ENCODE measurements at regions not wholly inside any gene's neighbourhood (a gene's known extent, or its start where the extent isn't known, plus 50 kb on each side); places are given as distances from the start of the nearest gene placed in this dataset.

- H3K9me3 ChIP-seq: no peaks in the 10 kb centered on the region
- no peak for DNase-seq (ENCODE audit: low spot score in 2 of 2)
- H3K4me3 ChIP-seq: no peak overlapping the region
- H3K36me3 ChIP-seq: no peaks in the 10 kb centered on the region
- no peaks in the 10 kb centered on the region for H3K27me3 ChIP-seq
- TF ChIP-seq POLR2A (IDR thresholded peaks at IDR 0.05): no peak
- 93% methylated on average over 2 of the region's 2 CpGs for WGBS
- H3K27ac ChIP-seq: no peak overlapping the region
- no peaks in the 10 kb centered on the region for H3K4me1 ChIP-seq
These were observed 901.3 kb upstream of the SEMA6A start for GRCh38 chr5:117475919-117476318.

- H3K4me1 ChIP-seq: no peaks in the 10 kb centered on the region
- no peaks in the 10 kb centered on the region for H3K27me3 ChIP-seq
- TF ChIP-seq, protein P1, sequence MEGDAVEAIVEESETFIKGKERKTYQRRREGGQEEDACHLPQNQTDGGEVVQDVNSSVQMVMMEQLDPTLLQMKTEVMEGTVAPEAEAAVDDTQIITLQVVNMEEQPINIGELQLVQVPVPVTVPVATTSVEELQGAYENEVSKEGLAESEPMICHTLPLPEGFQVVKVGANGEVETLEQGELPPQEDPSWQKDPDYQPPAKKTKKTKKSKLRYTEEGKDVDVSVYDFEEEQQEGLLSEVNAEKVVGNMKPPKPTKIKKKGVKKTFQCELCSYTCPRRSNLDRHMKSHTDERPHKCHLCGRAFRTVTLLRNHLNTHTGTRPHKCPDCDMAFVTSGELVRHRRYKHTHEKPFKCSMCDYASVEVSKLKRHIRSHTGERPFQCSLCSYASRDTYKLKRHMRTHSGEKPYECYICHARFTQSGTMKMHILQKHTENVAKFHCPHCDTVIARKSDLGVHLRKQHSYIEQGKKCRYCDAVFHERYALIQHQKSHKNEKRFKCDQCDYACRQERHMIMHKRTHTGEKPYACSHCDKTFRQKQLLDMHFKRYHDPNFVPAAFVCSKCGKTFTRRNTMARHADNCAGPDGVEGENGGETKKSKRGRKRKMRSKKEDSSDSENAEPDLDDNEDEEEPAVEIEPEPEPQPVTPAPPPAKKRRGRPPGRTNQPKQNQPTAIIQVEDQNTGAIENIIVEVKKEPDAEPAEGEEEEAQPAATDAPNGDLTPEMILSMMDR (IDR thresholded peaks at IDR 0.05): no peak
- TF ChIP-seq POLR2AphosphoS5 (IDR thresholded peaks at IDR 0.05) (no peak), EP300 (IDR thresholded peaks at IDR 0.05) (no peak), POLR2A (IDR thresholded peaks at IDR 0.05) (no peak)
- no peak overlapping the region for H3K27ac ChIP-seq
- DNase-seq (ENCODE audit: low spot score in 2 of 2): no peak
- WGBS: 30% methylated on average over 4 of the region's 4 CpGs
- no peaks in the 10 kb centered on the region for H3K36me3 ChIP-seq
- H3K9me3 ChIP-seq: no peaks in the 10 kb centered on the region
- H3K4me3 ChIP-seq: no peak overlapping the region
These were observed 898.5 kb upstream of the SEMA6A start for GRCh38 chr5:117473165-117473564.

- H3K27ac ChIP-seq: no peak overlapping the region
- WGBS: 16% methylated on average over 3 of the region's 3 CpGs
These were observed 889.4 kb upstream of the SEMA6A start for GRCh38 chr5:117463881-117464570.

DNA sequence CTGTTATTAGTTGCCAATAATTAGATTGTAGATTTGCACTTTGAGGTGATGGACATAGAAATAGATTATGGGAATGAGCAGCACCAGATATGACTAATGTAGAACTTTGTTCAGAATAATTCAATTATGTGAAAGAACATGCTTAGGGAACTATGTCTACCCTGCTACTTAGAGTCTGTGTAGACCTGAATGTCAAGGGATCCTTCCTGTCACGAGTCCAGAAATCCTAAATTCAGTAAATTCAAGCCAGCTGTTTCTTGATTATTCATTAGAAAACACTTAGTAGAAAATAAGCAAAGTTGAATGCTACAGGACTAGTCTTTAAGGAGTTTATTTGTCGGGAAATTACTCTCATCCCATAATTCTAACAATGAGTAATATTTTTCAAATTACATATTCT lies 887.3 kb upstream of the SEMA6A start:
- no peaks in the 10 kb centered on the region for H3K36me3 ChIP-seq
- peaks cover 8% of the 10 kb centered on the region for H3K4me1 ChIP-seq
- TF ChIP-seq POLR2A (IDR thresholded peaks at IDR 0.05) (no peak), EP300 (IDR thresholded peaks at IDR 0.05) (no peak), POLR2AphosphoS5 (IDR thresholded peaks at IDR 0.05) (no peak)
- TF ChIP-seq, protein P1 (IDR thresholded peaks at IDR 0.05): no peak
- WGBS: 50% methylated on average over 2 of the region's 2 CpGs
- no peak overlapping the region for H3K4me3 ChIP-seq
- no peaks in the 10 kb centered on the region for H3K9me3 ChIP-seq
- H3K27ac ChIP-seq: no peak overlapping the region
- no peaks in the 10 kb centered on the region for H3K27me3 ChIP-seq
- DNase-seq (ENCODE audit: low spot score in 2 of 2): no peak

More at GRCh38 chr5:117463881-117464570, 889.4 kb upstream of the SEMA6A start:
- no peaks in the 10 kb centered on the region for H3K27me3 ChIP-seq
- H3K4me3 ChIP-seq: no peak overlapping the region
- no peak for DNase-seq (ENCODE audit: low spot score in 2 of 2)
- peaks cover 8% of the 10 kb centered on the region for H3K4me1 ChIP-seq
- no peaks in the 10 kb centered on the region for H3K36me3 ChIP-seq
- no peaks in the 10 kb centered on the region for H3K9me3 ChIP-seq
- TF ChIP-seq POLR2AphosphoS5 (IDR thresholded peaks at IDR 0.05) (no peak), EP300 (IDR thresholded peaks at IDR 0.05) (no peak), POLR2A (IDR thresholded peaks at IDR 0.05) (no peak)
- TF ChIP-seq, protein P1 (IDR thresholded peaks at IDR 0.05): no peak

DNA sequence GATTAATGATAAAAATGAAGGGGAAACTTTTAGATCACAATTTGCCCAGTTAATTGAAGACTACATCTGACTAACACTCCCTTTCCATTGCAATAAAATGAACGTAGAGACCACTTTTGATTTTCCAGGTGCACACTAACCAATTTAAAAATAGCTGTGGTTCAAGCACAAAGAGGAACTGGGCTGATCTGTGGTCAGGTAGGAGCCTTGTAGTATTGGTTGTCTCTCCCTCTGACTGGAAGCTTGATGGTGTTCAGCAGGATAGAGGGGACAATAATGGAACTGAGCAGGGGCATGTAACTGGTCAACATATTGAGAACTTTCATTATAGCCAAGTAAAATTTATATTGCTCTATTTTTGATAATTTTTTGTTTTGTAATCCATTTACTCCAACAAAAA lies 886.8 kb upstream of the SEMA6A start:
- no peak for TF ChIP-seq POLR2A (IDR thresholded peaks at IDR 0.05)

DNA sequence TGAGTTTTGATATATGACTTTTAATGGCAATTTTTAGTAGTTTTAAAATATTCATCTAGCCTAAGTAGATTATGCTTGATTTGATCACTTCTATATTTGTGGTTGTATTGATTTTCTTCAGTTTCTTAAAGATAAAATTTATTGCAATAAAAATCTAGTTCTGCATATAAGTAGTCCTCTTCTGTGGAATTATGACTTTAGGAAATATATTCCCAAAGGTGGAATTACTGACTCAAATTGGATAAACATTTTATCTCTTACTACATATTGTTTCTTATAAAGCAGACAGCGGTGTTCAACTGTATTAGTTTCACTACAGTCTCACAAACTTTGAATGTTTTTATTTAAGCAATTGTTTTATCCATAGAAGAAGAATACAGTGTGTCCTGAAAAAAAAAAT lies 883.0 kb upstream of the SEMA6A start:
- DNase-seq (ENCODE audit: low spot score in 2 of 2): no peak
- no peaks in the 10 kb centered on the region for H3K9me3 ChIP-seq
- WGBS: 98% methylated on average over 1 of the region's 1 CpG

More for the DNA sequence above, 886.8 kb upstream of the SEMA6A start:
- Histone ChIP-seq H3K4me1 (peaks cover 8% of the 10 kb centered on the region), H3K4me3 (no peak overlapping the region), H3K27me3 (no peaks in the 10 kb centered on the region), H3K27ac (no peak overlapping the region), H3K9me3 (no peaks in the 10 kb centered on the region), H3K36me3 (no peaks in the 10 kb centered on the region)
- DNase-seq (ENCODE audit: low spot score in 2 of 2): no peak
- WGBS: 54% methylated on average over 1 of the region's 1 CpG

More for the DNA sequence above, 883.0 kb upstream of the SEMA6A start:
- H3K4me3 ChIP-seq: no peak overlapping the region
- no peaks in the 10 kb centered on the region for H3K36me3 ChIP-seq
- H3K27ac ChIP-seq: no peak overlapping the region
- TF ChIP-seq EP300 (IDR thresholded peaks at IDR 0.05) (no peak), POLR2A (IDR thresholded peaks at IDR 0.05) (no peak), POLR2AphosphoS5 (IDR thresholded peaks at IDR 0.05) (no peak)
- H3K27me3 ChIP-seq: no peaks in the 10 kb centered on the region
- no peaks in the 10 kb centered on the region for H3K4me1 ChIP-seq
